Astrocyte of the cerebellum (primary cell): ENCODE measurements at regions not wholly inside any gene's neighbourhood (a gene's known extent, or its start where the extent isn't known, plus 50 kb on each side); places are given as distances from the start of the nearest gene placed in this dataset.
"Not testable (repeated sequence)": the region's sequence is repeated elsewhere in the genome, so short reads cannot be mapped to it uniquely, and the experiment has no call there.

Experiments
- DNase-seq: peaks from one replicate; pipeline ENCODE4 v3.0.0-alpha.2; 2011; ENCODE audit warnings: low read depth
- H3K4me3 ChIP-seq: 2 replicates; pipeline ENCODE4 v1.5.1; 2011; ENCODE audit warnings: mild to moderate bottlenecking, low read depth, low read length, moderate library complexity
- CTCF ChIP-seq: IDR thresholded peaks from 2 replicates; pipeline ENCODE4 v1.5.1; 2012; ENCODE audit warnings: low read length, low read depth, moderate library complexity, mild to moderate bottlenecking; ENCODE audit errors: missing control alignments
- in situ Hi-C: cut with HindIII; loops from 2 replicates; pipeline ENCODE4 v1.10.0; 2017; ENCODE audit warnings: low sequenced_read_pairs

- H3K4me3 ChIP-seq, result no peak overlapping the region
- in situ Hi-C loops, result no loop called here
- no peak for DNase-seq
- TF ChIP-seq CTCF, result no peak
These were observed 186.8 kb downstream of the FRK start for GRCh38 chr6:115873901-115874300.

- in situ Hi-C loops, result no loop called here
- no peak overlapping the region for H3K4me3 ChIP-seq
- TF ChIP-seq CTCF, result no peak
- DNase-seq, result no peak
These were observed 190.2 kb downstream of the FRK start for GRCh38 chr6:115870464-115870863.

GRCh38 chr6:115865914-115866313 is 194.8 kb downstream of the FRK start:
- in situ Hi-C loops, result no loop called here
- no peak for DNase-seq

GRCh38 chr6:115863211-115863610 is 197.5 kb downstream of the FRK start:
- in situ Hi-C loops, result no loop called here
- DNase-seq, result no peak
- TF ChIP-seq CTCF, result no peak
- no peak overlapping the region for H3K4me3 ChIP-seq

More at GRCh38 chr6:115865914-115866313, 194.8 kb downstream of the FRK start:
- no peak overlapping the region for H3K4me3 ChIP-seq
- TF ChIP-seq CTCF, result no peak

GRCh38 chr6:115861658-115862057 is 199.0 kb downstream of the FRK start:
- in situ Hi-C loops, H3K4me3 ChIP-seq, DNase-seq: not testable (repeated sequence)

GRCh38 chr6:115859577-115859976 is 201.1 kb downstream of the FRK start:
- H3K4me3 ChIP-seq, in situ Hi-C loops, DNase-seq: not testable (repeated sequence)

GRCh38 chr6:115854866-115855665 is 205.6 kb downstream of the FRK start:
- no peak overlapping the region for H3K4me3 ChIP-seq
- no peak for DNase-seq
- in situ Hi-C loops, result no loop called here
- no peak for TF ChIP-seq CTCF
